ENCODE measurements at regions not wholly inside any gene's neighbourhood (a gene's known extent, or its start where the extent isn't known, plus 50 kb on each side); places are given as distances from the start of the nearest gene placed in this dataset.

GRCh38 chr7:18126281-18126680 is 98.6 kb upstream of the PRPS1L1 start:
- POLR2A ChIA-PET (ENCODE audit: unreplicated experiment), result no interaction called here
- no peak for ATAC-seq (ENCODE audit: low read depth)

More at GRCh38 chr7:18126281-18126680, 98.6 kb upstream of the PRPS1L1 start:
- dilution Hi-C loops (cut with HindIII; ENCODE audit: low sequenced_read_pairs, unreplicated experiment), result no loop called here
- Histone ChIP-seq H4K91ac (ENCODE audit: insufficient read depth, low read depth, low read length) (no peak overlapping the region), H3K4me3 (ENCODE audit: insufficient read depth, low read depth, low read length) (no peak overlapping the region), H2BK20ac (ENCODE audit: low read depth, low read length) (no peak overlapping the region), H3K4me1 (ENCODE audit: control insufficient read depth, insufficient read depth, low read length) (no peaks in the 10 kb centered on the region), H4K20me1 (ENCODE audit: insufficient read depth, low read length) (no peaks in the 10 kb centered on the region), H3K14ac (replicated peaks; ENCODE audit: low read depth, low read length) (no peak overlapping the region), H3K18ac (ENCODE audit: low read depth, low read length) (no peak overlapping the region), H2AFZ (replicated peaks; ENCODE audit: low read length, poor library complexity) (no peak overlapping the region), H3K4me2 (ENCODE audit: low read depth, low read length) (no peak overlapping the region), H3K79me1 (ENCODE audit: low read depth in 1 of 2, low read length in 2 of 2) (no peaks in the 10 kb centered on the region), H3K4ac (ENCODE audit: low read depth, low read length) (no peak overlapping the region), H3K9ac (ENCODE audit: low read depth, low read length) (no peak overlapping the region), H2AK9ac (replicated peaks; ENCODE audit: low read depth, low read length, poor library complexity) (no peak overlapping the region), H3K27me3 (ENCODE audit: control insufficient read depth, insufficient read depth, low read length) (peaks cover 2% of the 10 kb centered on the region; the same call in 1 of the 2 replicates), H3K23ac (ENCODE audit: low read depth, low read length) (no peak overlapping the region), H2BK120ac (ENCODE audit: low read depth, low read length) (no peak overlapping the region), H3K9me3 (ENCODE audit: control insufficient read depth, insufficient read depth, low read length) (no peaks in the 10 kb centered on the region), H3K36me3 (ENCODE audit: control insufficient read depth, insufficient read depth, low read length) (no peaks in the 10 kb centered on the region), H4K8ac (ENCODE audit: low read depth in 2 of 2, low read length in 2 of 2) (no peak overlapping the region), H4K5ac (ENCODE audit: low read depth, low read length) (no peak overlapping the region), H2BK15ac (ENCODE audit: low read depth, low read length) (no peak overlapping the region), H3K56ac (ENCODE audit: extremely low read depth, insufficient read depth, low read length) (no peak overlapping the region), H3K9me1 (ENCODE audit: insufficient read depth, low read length) (no peaks in the 10 kb centered on the region), H2BK5ac (ENCODE audit: low read depth, low read length, poor library complexity, severe bottlenecking) (no peak overlapping the region), H3K27ac (ENCODE audit: insufficient read depth, low read length) (no peak overlapping the region), H2AK5ac (ENCODE audit: low read depth, low read length) (no peak overlapping the region)
- intact Hi-C loops (cut with micrococcal nuclease), result no loop called here
- in situ Hi-C loops (cut with MboI; ENCODE audit: low sequenced_read_pairs), result no loop called here
- no peak for DNase-seq
- CTCF ChIA-PET, result interaction anchor here (0.6 kb wide), 1 partner anchor 450 kb away, joined by 4 read pairs; no protein-coding TSS in a partner anchor
- BruUV-seq (replicated peaks), result no TSS peak
- no peak for TF ChIP-seq RCOR1 (IDR thresholded peaks at IDR 0.05; ENCODE audit: insufficient replicate concordance, low read length)
- TF ChIP-seq BHLHE40 (IDR thresholded peaks at IDR 0.05; ENCODE audit: low read depth, low read length), result no peak
- TF ChIP-seq MXI1 (IDR thresholded peaks at IDR 0.05; ENCODE audit: borderline replicate concordance, low read depth, low read length), result no peak
- TF ChIP-seq CTCF (conservative IDR thresholded peaks at IDR 0.05; ENCODE audit: low read depth, low read length), result no peak
- TF ChIP-seq SMC3 (IDR thresholded peaks at IDR 0.05; ENCODE audit: low read depth, low read length), result no peak
- no peak for TF ChIP-seq NFE2L2 (IDR thresholded peaks at IDR 0.05; ENCODE audit: low read depth, low read length)
- TF ChIP-seq MAZ (IDR thresholded peaks at IDR 0.05; ENCODE audit: borderline replicate concordance, low read depth, low read length), result no peak
- no peak for TF ChIP-seq POLR2A (IDR thresholded peaks at IDR 0.05; ENCODE audit: low read depth, low read length)
- no peak for TF ChIP-seq MAFK (IDR thresholded peaks at IDR 0.05; ENCODE audit: low read depth, low read length)
- TF ChIP-seq FOS (IDR thresholded peaks at IDR 0.05; ENCODE audit: low read depth, low read length), result no peak
- no peak for TF ChIP-seq RFX5 (IDR thresholded peaks at IDR 0.05; ENCODE audit: low read depth, low read length)
- TF ChIP-seq ELK1 (IDR thresholded peaks at IDR 0.05; ENCODE audit: borderline replicate concordance, low read depth, low read length), result no peak
- no peak for TF ChIP-seq CHD1 (IDR thresholded peaks at IDR 0.05; ENCODE audit: low read depth, low read length)
- WGBS, 2 experiments (ENCODE audit: extremely low coverage in 2 of 2, insufficient read length in 1 of 2), result no CpG with 5 or more reads among the region's 2 CpGs

All from IMR-90 (cell line).